Activated CD4-positive, alpha-beta memory T cell treated with anti-CD3 and anti-CD28 coated beads, Interleukin-2, amount 10 ng/mL, durations not matched to agents 7 days and 5 days (primary cell): ENCODE measurements at regions not wholly inside any gene's neighbourhood (a gene's known extent, or its start where the extent isn't known, plus 50 kb on each side); places are given as distances from the start of the nearest gene placed in this dataset.

Experiments used
- CTCF ChIA-PET: fragments of 350-600 bp; sonication (Branson Sonifier 250); formaldehyde crosslinking; loops from one replicate; lab custom pipeline; 2021; ENCODE audit warnings: antibody characterized with exemption, inconsistent platforms; lab: Charles Lee
- POLR2A ChIA-PET: fragments of 350-600 bp; sonication (Branson Sonifier 250); formaldehyde crosslinking; loops from one replicate; lab custom pipeline; 2021; ENCODE audit warnings: antibody characterized with exemption; lab: Charles Lee
- DNase-seq: peaks from one replicate; pipeline ENCODE4 v3.0.0-alpha.2; 2020
- H3K27ac Mint-ChIP-seq: one replicate; pipeline ENCODE4 v1.8.0; 2021; ENCODE audit warnings: mild to moderate bottlenecking, mixed read lengths
- H3K27me3 Mint-ChIP-seq: one replicate; pipeline ENCODE4 v1.8.0; 2021; ENCODE audit warnings: mixed read lengths
- H3K36me3 Mint-ChIP-seq: one replicate; pipeline ENCODE4 v1.8.0; 2021; ENCODE audit warnings: low read depth, mixed read lengths
- H3K4me1 Mint-ChIP-seq: one replicate; pipeline ENCODE4 v1.8.0; 2021; ENCODE audit warnings: mixed read lengths
- H3K4me3 Mint-ChIP-seq: one replicate; pipeline ENCODE4 v1.8.0; 2021; ENCODE audit warnings: mild to moderate bottlenecking, mixed read lengths
- H3K9me3 Mint-ChIP-seq: one replicate; pipeline ENCODE4 v1.8.0; 2021; ENCODE audit warnings: mixed read lengths

- Mint-ChIP-seq H3K36me3 (no peaks in the 10 kb centered on the region), H3K27me3 (peaks cover 3% of the 10 kb centered on the region), H3K4me1 (peaks cover 1% of the 10 kb centered on the region), H3K27ac (no peak overlapping the region), H3K9me3 (no peaks in the 10 kb centered on the region), H3K4me3 (no peak overlapping the region)
- DNase-seq = no peak
- CTCF ChIA-PET = interaction anchor here (0.9 to 1.9 kb wide), 7 partner anchors 10 to 671 kb away, joined by 3 to 6 read pairs (median 4); no protein-coding TSS in a partner anchor
- POLR2A ChIA-PET = interaction anchor here (0.9 kb wide), 1 partner anchor 234 kb away, joined by 3 read pairs; no protein-coding TSS in a partner anchor
Measured at GRCh38 chr7:18352339-18353255, 143.0 kb upstream of the HDAC9 start.

- DNase-seq = no peak
- no peak overlapping the region for H3K4me3 Mint-ChIP-seq
- H3K27me3 Mint-ChIP-seq = peaks cover 1% of the 10 kb centered on the region
- H3K27ac Mint-ChIP-seq = no peak overlapping the region
- CTCF ChIA-PET = interaction anchor here (1.1 to 1.9 kb wide), 3 partner anchors 9 to 583 kb away, joined by 4 to 6 read pairs (median 5); no protein-coding TSS in a partner anchor
- H3K36me3 Mint-ChIP-seq = no peaks in the 10 kb centered on the region
- H3K9me3 Mint-ChIP-seq = no peaks in the 10 kb centered on the region
- POLR2A ChIA-PET = interaction anchor here (0.9 kb wide), 1 partner anchor 233 kb away, joined by 3 read pairs; no protein-coding TSS in a partner anchor
- peaks cover 1% of the 10 kb centered on the region for H3K4me1 Mint-ChIP-seq
Measured at GRCh38 chr7:18353339-18353738, 142.2 kb upstream of the HDAC9 start.

GRCh38 chr7:18354108-18355085 is 141.2 kb upstream of the HDAC9 start:
- ChIA-PET CTCF (no interaction called here), POLR2A (no interaction called here)
- H3K4me3 Mint-ChIP-seq = no peak overlapping the region
- H3K36me3 Mint-ChIP-seq = no peaks in the 10 kb centered on the region
- DNase-seq = no peak
- no peak overlapping the region for H3K27ac Mint-ChIP-seq
- no peaks in the 10 kb centered on the region for H3K9me3 Mint-ChIP-seq
- peaks cover 1% of the 10 kb centered on the region for H3K4me1 Mint-ChIP-seq
- peaks cover 1% of the 10 kb centered on the region for H3K27me3 Mint-ChIP-seq

- CTCF ChIA-PET = interaction anchor here (0.7 to 1.1 kb wide), 5 partner anchors 9 to 573 kb away, joined by 3 to 5 read pairs (median 3); no protein-coding TSS in a partner anchor
- no peak overlapping the region for H3K4me3 Mint-ChIP-seq
- no peaks in the 10 kb centered on the region for H3K36me3 Mint-ChIP-seq
- no peaks in the 10 kb centered on the region for H3K27me3 Mint-ChIP-seq
- H3K9me3 Mint-ChIP-seq = no peaks in the 10 kb centered on the region
- no peak for DNase-seq
- peaks cover 1% of the 10 kb centered on the region for H3K4me1 Mint-ChIP-seq
- no peak overlapping the region for H3K27ac Mint-ChIP-seq
- POLR2A ChIA-PET = no interaction called here
Measured at GRCh38 chr7:18356191-18356645, 139.3 kb upstream of the HDAC9 start.

- H3K36me3 Mint-ChIP-seq = no peaks in the 10 kb centered on the region
- H3K4me1 Mint-ChIP-seq = peaks cover 1% of the 10 kb centered on the region
- ChIA-PET POLR2A (no interaction called here), CTCF (interaction anchor here (0.7 to 1.5 kb wide), 4 partner anchors 9 to 16 kb away, joined by 3 to 6 read pairs (median 4); no protein-coding TSS in a partner anchor)
- H3K27me3 Mint-ChIP-seq = no peaks in the 10 kb centered on the region
- H3K9me3 Mint-ChIP-seq = no peaks in the 10 kb centered on the region
- DNase-seq = no peak
- H3K27ac Mint-ChIP-seq = no peak overlapping the region
- H3K4me3 Mint-ChIP-seq = no peak overlapping the region
Measured at GRCh38 chr7:18357691-18358090, 137.9 kb upstream of the HDAC9 start.

GRCh38 chr7:18361756-18362155 is 133.8 kb upstream of the HDAC9 start:
- DNase-seq = no peak
- no peaks in the 10 kb centered on the region for H3K4me1 Mint-ChIP-seq
- H3K4me3 Mint-ChIP-seq = no peak overlapping the region
- H3K36me3 Mint-ChIP-seq = no peaks in the 10 kb centered on the region
- CTCF ChIA-PET = interaction anchor here (0.6 kb wide), 1 partner anchor 9 kb away, joined by 5 read pairs; no protein-coding TSS in a partner anchor
- H3K27me3 Mint-ChIP-seq = no peaks in the 10 kb centered on the region
- POLR2A ChIA-PET = no interaction called here
- no peak overlapping the region for H3K27ac Mint-ChIP-seq
- H3K9me3 Mint-ChIP-seq = no peaks in the 10 kb centered on the region

GRCh38 chr7:18363751-18364380 is 131.7 kb upstream of the HDAC9 start:
- H3K27me3 Mint-ChIP-seq = no peaks in the 10 kb centered on the region
- CTCF ChIA-PET = no interaction called here
- no peaks in the 10 kb centered on the region for H3K4me1 Mint-ChIP-seq
- H3K36me3 Mint-ChIP-seq = no peaks in the 10 kb centered on the region
- H3K9me3 Mint-ChIP-seq = no peaks in the 10 kb centered on the region
- no peak overlapping the region for H3K27ac Mint-ChIP-seq
- DNase-seq = no peak
- H3K4me3 Mint-ChIP-seq = no peak overlapping the region
- POLR2A ChIA-PET = no interaction called here

GRCh38 chr7:18364396-18364795 is 131.2 kb upstream of the HDAC9 start:
- Mint-ChIP-seq H3K4me1 (no peaks in the 10 kb centered on the region), H3K27me3 (no peaks in the 10 kb centered on the region), H3K36me3 (no peaks in the 10 kb centered on the region), H3K4me3 (no peak overlapping the region), H3K27ac (no peak overlapping the region), H3K9me3 (no peaks in the 10 kb centered on the region)
- CTCF ChIA-PET = interaction anchor here (1.4 kb wide), 1 partner anchor 8 kb away, joined by 3 read pairs; no protein-coding TSS in a partner anchor
- DNase-seq = no peak
- POLR2A ChIA-PET = no interaction called here

- ChIA-PET CTCF (no interaction called here), POLR2A (no interaction called here)
- DNase-seq = no peak
- Mint-ChIP-seq H3K36me3 (no peaks in the 10 kb centered on the region), H3K4me1 (no peaks in the 10 kb centered on the region), H3K4me3 (no peak overlapping the region), H3K27me3 (no peaks in the 10 kb centered on the region), H3K27ac (no peak overlapping the region), H3K9me3 (no peaks in the 10 kb centered on the region)
Measured at GRCh38 chr7:18366394-18366793, 129.2 kb upstream of the HDAC9 start.

- H3K27ac Mint-ChIP-seq = no peak overlapping the region
- CTCF ChIA-PET = no interaction called here
- no peaks in the 10 kb centered on the region for H3K4me1 Mint-ChIP-seq
Measured at GRCh38 chr7:18369011-18369410, 126.5 kb upstream of the HDAC9 start.

GRCh38 chr7:18370633-18371032 is 124.9 kb upstream of the HDAC9 start:
- DNase-seq = no peak
- no peaks in the 10 kb centered on the region for H3K4me1 Mint-ChIP-seq
- no peak overlapping the region for H3K4me3 Mint-ChIP-seq
- ChIA-PET POLR2A (no interaction called here), CTCF (no interaction called here)
- no peaks in the 10 kb centered on the region for H3K27me3 Mint-ChIP-seq
- no peaks in the 10 kb centered on the region for H3K36me3 Mint-ChIP-seq
- H3K9me3 Mint-ChIP-seq = no peaks in the 10 kb centered on the region
- no peak overlapping the region for H3K27ac Mint-ChIP-seq

More at GRCh38 chr7:18369011-18369410, 126.5 kb upstream of the HDAC9 start:
- Mint-ChIP-seq H3K4me3 (no peak overlapping the region), H3K36me3 (no peaks in the 10 kb centered on the region), H3K9me3 (no peaks in the 10 kb centered on the region), H3K27me3 (no peaks in the 10 kb centered on the region)
- no peak for DNase-seq
- POLR2A ChIA-PET = no interaction called here

- no peaks in the 10 kb centered on the region for H3K27me3 Mint-ChIP-seq
- CTCF ChIA-PET = interaction anchor here (0.6 kb wide), 1 partner anchor 809 kb away, joined by 4 read pairs; no protein-coding TSS in a partner anchor
- H3K4me3 Mint-ChIP-seq = no peak overlapping the region
- no peaks in the 10 kb centered on the region for H3K4me1 Mint-ChIP-seq
- POLR2A ChIA-PET = no interaction called here
- H3K36me3 Mint-ChIP-seq = no peaks in the 10 kb centered on the region
- DNase-seq = no peak
- H3K9me3 Mint-ChIP-seq = no peaks in the 10 kb centered on the region
- no peak overlapping the region for H3K27ac Mint-ChIP-seq
Measured at GRCh38 chr7:18378989-18379605, 116.5 kb upstream of the HDAC9 start.
